NB4 (cell line): ENCODE measurements at regions not wholly inside any gene's neighbourhood (a gene's known extent, or its start where the extent isn't known, plus 50 kb on each side); places are given as distances from the start of the nearest gene placed in this dataset.

ENCODE experiments used
- MYC ChIP-seq: IDR thresholded peaks from 2 replicates; pipeline ENCODE4 v1.6.1; 2011; ENCODE audit warnings: low read depth, low read length
- POLR2A ChIP-seq: IDR thresholded peaks from 2 replicates; pipeline ENCODE4 v1.6.1; 2011; ENCODE audit warnings: mild to moderate bottlenecking; ENCODE audit not compliant: insufficient read length; ENCODE audit errors: extremely low read depth
- TF ChIP-seq, protein P1 (sequence below): IDR thresholded peaks from one replicate; pipeline ENCODE4 v1.5.1; 2012; ENCODE audit warnings: low read depth, low read length

DNA sequence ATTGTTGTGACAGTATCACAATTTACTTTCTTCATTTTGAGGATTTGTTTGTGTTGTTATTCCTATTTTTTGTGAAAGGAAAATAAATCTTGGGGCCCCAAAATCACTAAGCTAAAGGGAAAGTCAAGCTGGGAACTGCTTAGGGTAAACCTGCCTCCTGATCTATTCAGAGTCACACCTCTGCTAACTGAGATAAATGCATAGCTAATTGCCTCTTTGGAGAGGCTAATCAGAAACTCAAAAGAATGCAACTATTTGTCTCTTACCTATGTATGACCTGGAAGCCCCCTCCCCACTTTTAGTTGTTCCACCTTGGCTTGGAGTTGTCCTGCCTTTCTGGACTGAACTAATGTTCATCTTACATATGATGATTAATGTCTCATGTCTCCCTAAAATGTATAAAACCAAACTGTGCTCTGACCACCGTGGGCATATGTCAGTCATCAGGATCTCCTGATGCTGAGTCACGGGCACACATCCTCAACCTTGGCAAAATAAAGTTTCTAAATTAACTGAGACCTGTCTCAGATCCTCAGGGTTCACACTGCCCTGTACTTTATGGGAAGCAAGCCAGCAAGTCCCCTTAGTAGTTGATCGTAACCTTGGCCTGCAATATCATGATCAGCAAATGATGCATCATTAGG, 523.2 kb upstream of the GOLIM4 start:
- TF ChIP-seq, protein P1, sequence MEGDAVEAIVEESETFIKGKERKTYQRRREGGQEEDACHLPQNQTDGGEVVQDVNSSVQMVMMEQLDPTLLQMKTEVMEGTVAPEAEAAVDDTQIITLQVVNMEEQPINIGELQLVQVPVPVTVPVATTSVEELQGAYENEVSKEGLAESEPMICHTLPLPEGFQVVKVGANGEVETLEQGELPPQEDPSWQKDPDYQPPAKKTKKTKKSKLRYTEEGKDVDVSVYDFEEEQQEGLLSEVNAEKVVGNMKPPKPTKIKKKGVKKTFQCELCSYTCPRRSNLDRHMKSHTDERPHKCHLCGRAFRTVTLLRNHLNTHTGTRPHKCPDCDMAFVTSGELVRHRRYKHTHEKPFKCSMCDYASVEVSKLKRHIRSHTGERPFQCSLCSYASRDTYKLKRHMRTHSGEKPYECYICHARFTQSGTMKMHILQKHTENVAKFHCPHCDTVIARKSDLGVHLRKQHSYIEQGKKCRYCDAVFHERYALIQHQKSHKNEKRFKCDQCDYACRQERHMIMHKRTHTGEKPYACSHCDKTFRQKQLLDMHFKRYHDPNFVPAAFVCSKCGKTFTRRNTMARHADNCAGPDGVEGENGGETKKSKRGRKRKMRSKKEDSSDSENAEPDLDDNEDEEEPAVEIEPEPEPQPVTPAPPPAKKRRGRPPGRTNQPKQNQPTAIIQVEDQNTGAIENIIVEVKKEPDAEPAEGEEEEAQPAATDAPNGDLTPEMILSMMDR: no peak
- TF ChIP-seq POLR2A (no peak), MYC (no peak)
